Esophagus squamous epithelium (tissue), 5 donors: ENCODE measurements at regions not wholly inside any gene's neighbourhood (a gene's known extent, or its start where the extent isn't known, plus 50 kb on each side); places are given as distances from the start of the nearest gene placed in this dataset.

ENCODE experiments used
- DNase-seq: peaks from one replicate; lab custom pipeline; 2025; lab: John Stamatoyannopoulos, UW
- H3K27ac ChIP-seq, 4 donors: fragments of 200-600 bp; sonication (generic); one replicate each; pipeline ENCODE4 v1.5.1; 2016 to 2019; ENCODE audit warnings: mild to moderate bottlenecking in 1 of 4
- H3K27me3 ChIP-seq, 4 donors: fragments of 200-600 bp; sonication (generic); 1 replicate in 3 of 4; 2 replicates in 1 of 4; pipeline versions ENCODE4 v1.5.1 to v1.6.0; 2017 to 2021; ENCODE audit warnings: antibody characterized with exemption in 1 of 4
- H3K36me3 ChIP-seq, 3 donors: fragments of 200-600 bp; sonication (generic); one replicate each; pipeline ENCODE4 v1.5.1; 2016 to 2019
- H3K4me1 ChIP-seq, 3 donors: fragments of 200-600 bp; sonication (generic); one replicate each; pipeline ENCODE4 v1.5.1; 2017 to 2019
- H3K4me3 ChIP-seq, 4 donors: fragments of 200-600 bp; sonication (generic); 1 replicate in 3 of 4; 2 replicates in 1 of 4; pipeline ENCODE4 v1.5.1; 2016 to 2019; ENCODE audit warnings: mild to moderate bottlenecking in 2 of 4, moderate library complexity in 1 of 4
- H3K9me3 ChIP-seq, 3 donors: fragments of 200-600 bp; sonication (generic); one replicate each; pipeline ENCODE4 v1.5.1; 2016 to 2019
- CTCF ChIP-seq, 6 experiments: fragments of 450-650 bp in 4 of 6; fragments of 200-600 bp in 2 of 6; sonication (generic) in 2 of 6; IDR thresholded peaks; one replicate each; pipeline ENCODE4 v1.5.1; 2016 to 2019; ENCODE audit warnings: antibody characterized with exemption in 6 of 6, mild to moderate bottlenecking in 4 of 6, moderate library complexity in 4 of 6
- POLR2A ChIP-seq, 4 donors: fragments of 450-650 bp; IDR thresholded peaks; one replicate each; pipeline ENCODE4 v1.6.1; 2017; ENCODE audit warnings: antibody characterized with exemption in 4 of 4, mild to moderate bottlenecking in 4 of 4, moderate library complexity in 3 of 4
- WGBS, 2 donors: methylation state at CpG; one replicate each; pipeline ENCODE4 v1.1.5; 2018; 5-methylcytosine and 5-hydroxymethylcytosine counted together
- intact Hi-C: fragments of 100-400 bp; cut with DNase I; formaldehyde crosslinking; loops from one replicate; pipeline ENCODE4 v1.15.0; 2022
- donor health status: DM: yes; HTN: yes; CAD: no.

- Histone ChIP-seq H3K27me3 (no peaks in the 10 kb centered on the region), H3K36me3 (no peaks in the 10 kb centered on the region), H3K4me1 (no peaks in the 10 kb centered on the region), H3K4me3 (no peak overlapping the region), H3K9me3 (peaks cover 0 to 9% (median 6%) of the 10 kb centered on the region in 3 donors), H3K27ac (no peak overlapping the region)
- WGBS, 2 donors, result 47 to 67% methylated on average over 2 of the region's 2 CpGs
- DNase-seq, result no peak
- TF ChIP-seq POLR2A (IDR thresholded peaks at IDR 0.05), result no peak
- no peak for TF ChIP-seq CTCF (IDR thresholded peaks at IDR 0.05)
- intact Hi-C loops, result no loop called here
Measured at GRCh38 chr6:67680297-67680932, 954.7 kb upstream of the ADGRB3 start.

DNA sequence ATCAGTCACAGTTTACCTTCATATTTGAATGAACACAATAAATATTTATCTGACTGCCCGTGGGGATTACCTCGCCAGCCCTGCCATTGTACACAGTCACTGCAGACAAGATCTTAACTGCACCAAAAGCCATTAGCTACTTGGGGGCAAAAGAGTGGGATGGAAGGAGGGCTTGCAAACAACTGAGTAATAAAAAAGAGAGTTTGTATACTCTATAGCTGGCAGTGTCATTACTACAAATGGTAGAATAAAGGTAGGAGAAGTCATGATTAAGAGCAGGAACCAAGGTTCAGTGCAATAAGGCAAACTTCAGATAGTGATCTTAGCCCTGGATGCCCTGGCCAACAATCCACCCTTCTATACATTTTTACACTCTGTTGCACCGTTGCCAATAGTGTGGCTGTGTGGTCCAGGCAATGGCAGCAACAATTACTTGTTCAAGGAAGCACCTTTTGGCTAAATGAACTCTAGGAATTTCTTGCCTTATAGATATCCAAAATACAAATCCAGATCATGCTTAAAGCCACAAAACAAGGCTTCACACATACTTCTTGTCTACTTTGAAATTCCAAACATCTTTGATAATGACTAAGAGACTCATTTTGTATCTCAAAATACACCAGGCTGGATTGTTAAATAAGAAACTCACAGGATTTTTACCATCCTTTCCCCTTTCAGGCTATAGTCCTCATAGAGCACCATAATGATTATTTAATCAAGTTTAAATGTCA, 955.4 kb upstream of the ADGRB3 start:
- Histone ChIP-seq H3K36me3 (no peaks in the 10 kb centered on the region), H3K9me3 (peaks cover 0 to 16% (median 6%) of the 10 kb centered on the region in 3 donors), H3K27ac (no peak overlapping the region), H3K27me3 (no peaks in the 10 kb centered on the region), H3K4me3 (no peak overlapping the region), H3K4me1 (no peaks in the 10 kb centered on the region)
- intact Hi-C loops, result no loop called here
- no peak for DNase-seq
- TF ChIP-seq POLR2A (IDR thresholded peaks at IDR 0.05), result no peak
- TF ChIP-seq CTCF (IDR thresholded peaks at IDR 0.05), result no peak
- 50 to 65% methylated on average over 3 of the region's 3 CpGs for WGBS, 2 donors

DNA sequence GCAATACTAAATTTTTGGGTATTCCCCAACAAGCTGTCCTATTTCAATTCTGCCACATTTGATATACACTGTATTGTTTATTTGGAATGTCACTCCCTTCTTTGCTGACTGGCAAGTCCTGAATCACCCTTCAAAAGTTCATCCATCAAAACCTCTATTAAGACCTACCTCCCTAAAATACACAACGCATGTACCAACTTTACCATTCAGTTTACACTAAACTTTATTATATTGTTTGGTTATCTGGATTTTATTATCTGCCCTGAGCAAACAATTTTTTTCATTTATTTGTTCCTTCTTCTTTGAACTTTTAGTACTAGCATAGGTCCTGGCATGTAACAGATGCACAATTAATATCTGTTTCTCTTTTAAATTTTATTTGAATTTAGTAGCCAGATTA, 958.2 kb upstream of the ADGRB3 start:
- Histone ChIP-seq H3K4me3 (no peak overlapping the region), H3K9me3 (peaks cover 0 to 29% (median 21%) of the 10 kb centered on the region in 3 donors), H3K4me1 (no peaks in the 10 kb centered on the region), H3K27ac (no peak overlapping the region), H3K27me3 (no peaks in the 10 kb centered on the region), H3K36me3 (no peaks in the 10 kb centered on the region)
- DNase-seq, result no peak
- intact Hi-C loops, result no loop called here
- 48 to 54% methylated on average over 1 of the region's 1 CpG for WGBS, 2 donors
- TF ChIP-seq POLR2A (IDR thresholded peaks at IDR 0.05) (no peak), CTCF (IDR thresholded peaks at IDR 0.05) (no peak)

GRCh38 chr6:67667637-67668422, 967.3 kb upstream of the ADGRB3 start:
- TF ChIP-seq CTCF (IDR thresholded peaks at IDR 0.05) (no peak), POLR2A (IDR thresholded peaks at IDR 0.05) (no peak)
- H3K36me3 ChIP-seq, result no peaks in the 10 kb centered on the region
- intact Hi-C loops, result no loop called here
- no peak overlapping the region for H3K4me3 ChIP-seq
- H3K4me1 ChIP-seq, result no peaks in the 10 kb centered on the region
- WGBS, 2 donors, result 67 to 79% methylated on average over 2 of the region's 2 CpGs
- peaks cover 0 to 22% (median 4%) of the 10 kb centered on the region in 3 donors for H3K9me3 ChIP-seq
- no peaks in the 10 kb centered on the region for H3K27me3 ChIP-seq
- no peak for DNase-seq
- no peak overlapping the region for H3K27ac ChIP-seq
